Activated T-cell treated with anti-CD3 and anti-CD28 coated beads, Interleukin-2, amount 50 U/mL, for 72 hours (primary cell): ENCODE measurements at regions not wholly inside any gene's neighbourhood (a gene's known extent, or its start where the extent isn't known, plus 50 kb on each side); places are given as distances from the start of the nearest gene placed in this dataset.
"Not testable (repeated sequence)": the region's sequence is repeated elsewhere in the genome, so short reads cannot be mapped to it uniquely, and the experiment has no call there.

Experiments
- ATAC-seq, 2 donors: fragments of 150-1000 bp; cut with Tn5 transposase; replicated peaks in 1 of 2; 2 replicates each; pipeline ENCODE4 v1.10.0; 2021; ENCODE audit warnings: moderate library complexity in 2 of 2, mild to moderate bottlenecking in 1 of 2
- DNase-seq, 2 donors: peaks; one replicate each; pipeline ENCODE4 v3.0.0; 2021 to 2022; ENCODE audit warnings: mixed read lengths in 1 of 2
- H3K27ac Mint-ChIP-seq: one replicate; pipeline ENCODE4 v1.8.0; 2022; ENCODE audit warnings: mild to moderate bottlenecking, moderate library complexity, mixed read lengths
- H3K27me3 Mint-ChIP-seq: one replicate; pipeline ENCODE4 v1.8.0; 2022; ENCODE audit warnings: low read depth, mixed read lengths
- H3K36me3 Mint-ChIP-seq, 2 donors: one replicate each; pipeline ENCODE4 v1.8.0; 2022; ENCODE audit warnings: mixed read lengths in 2 of 2, mild to moderate bottlenecking in 1 of 2; ENCODE audit not compliant: insufficient read depth in 2 of 2
- H3K4me1 Mint-ChIP-seq: one replicate; pipeline ENCODE4 v1.8.0; 2022; ENCODE audit warnings: low read depth, mixed read lengths
- H3K4me3 Mint-ChIP-seq, 2 donors: one replicate each; pipeline ENCODE4 v1.8.0; 2022; ENCODE audit warnings: mild to moderate bottlenecking in 2 of 2, mixed read lengths in 2 of 2, moderate library complexity in 2 of 2
- H3K9me3 Mint-ChIP-seq, 2 donors: one replicate each; pipeline ENCODE4 v1.8.0; 2022; ENCODE audit warnings: mixed read lengths in 2 of 2

GRCh38 chr15:81926981-81927380, 118.8 kb downstream of the MEX3B start:
- Mint-ChIP-seq H3K27me3 (no peaks in the 10 kb centered on the region), H3K27ac (no peak overlapping the region), H3K9me3 (no peaks in the 10 kb centered on the region), H3K4me1 (no peaks in the 10 kb centered on the region), H3K36me3 (no peaks in the 10 kb centered on the region), H3K4me3 (no peak overlapping the region)
- ATAC-seq (no peak), DNase-seq (no peak)

- DNase-seq, result no peak
- Mint-ChIP-seq H3K27ac (no peak overlapping the region), H3K27me3 (no peaks in the 10 kb centered on the region), H3K9me3 (peaks cover 0 to 4% of the 10 kb centered on the region in 2 donors), H3K36me3 (peaks cover 0 to 3% of the 10 kb centered on the region in 2 donors), H3K4me1 (no peaks in the 10 kb centered on the region), H3K4me3 (no peak overlapping the region)
- ATAC-seq, result no peak
These were observed 121.1 kb downstream of the MEX3B start for GRCh38 chr15:81924729-81925128.

DNA sequence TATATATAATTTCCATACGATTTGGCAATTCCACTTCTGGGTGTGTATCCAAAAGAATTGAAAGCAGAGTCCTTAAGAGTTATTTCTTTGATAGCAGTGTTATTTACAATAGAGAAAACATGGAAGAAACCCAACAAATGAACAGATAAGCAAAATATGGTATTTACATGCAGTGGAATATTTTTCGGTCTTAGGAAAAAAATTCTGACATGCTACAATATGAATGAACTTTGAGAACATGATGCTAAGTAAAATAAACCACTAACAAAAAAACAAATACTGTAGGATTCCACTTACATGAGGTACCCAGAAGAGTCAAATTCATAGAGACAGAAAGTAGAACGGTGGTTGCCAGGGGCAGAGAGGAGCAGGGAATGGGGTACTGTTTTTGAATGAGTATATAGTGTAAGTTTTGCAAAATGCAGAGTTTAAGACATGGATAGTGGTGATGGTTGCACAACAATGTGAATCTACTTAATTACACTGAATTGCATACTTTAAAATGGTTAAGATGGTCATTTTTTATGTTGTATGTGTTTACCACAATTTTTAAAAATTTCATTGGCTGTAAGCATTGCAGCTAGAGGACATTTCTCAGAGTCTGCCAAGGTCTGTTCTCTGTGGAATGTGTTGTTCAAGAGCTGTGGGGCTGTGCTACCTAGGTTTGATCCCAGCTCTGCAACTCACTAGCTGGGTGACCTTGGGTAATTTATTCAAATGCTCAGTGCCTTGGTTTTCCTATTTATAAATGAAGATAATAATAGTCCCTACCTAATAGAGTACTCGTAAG, 122.1 kb downstream of the MEX3B start:
- no peak for DNase-seq
- Mint-ChIP-seq H3K27ac (no peak overlapping the region), H3K4me1 (no peaks in the 10 kb centered on the region), H3K27me3 (no peaks in the 10 kb centered on the region), H3K4me3 (no peak overlapping the region), H3K36me3 (peaks cover 0 to 3% of the 10 kb centered on the region in 2 donors), H3K9me3 (peaks cover 0 to 4% of the 10 kb centered on the region in 2 donors)
- ATAC-seq, result no peak

DNA sequence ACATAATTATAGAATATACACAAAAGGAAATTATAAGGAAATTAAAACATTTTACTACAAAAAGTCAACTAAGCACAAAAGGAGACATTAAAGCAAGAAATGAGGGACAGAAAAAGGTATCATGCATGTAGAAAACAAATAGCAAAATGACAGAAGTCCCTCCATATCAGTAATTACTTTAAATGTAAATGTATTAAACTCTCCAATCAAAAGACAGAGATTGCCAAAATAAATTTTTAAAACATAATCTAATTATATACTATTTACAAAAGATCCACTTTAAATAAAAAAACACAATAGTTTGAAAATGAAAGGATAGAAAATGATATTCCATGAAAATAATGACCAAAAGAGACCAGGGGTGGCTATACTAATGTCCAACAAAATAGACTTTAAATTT, 123.7 kb downstream of the MEX3B start:
- DNase-seq, result no peak
- Mint-ChIP-seq H3K4me1 (no peaks in the 10 kb centered on the region), H3K27ac (no peak overlapping the region), H3K36me3 (peaks cover 5 to 8% of the 10 kb centered on the region in 2 donors), H3K9me3 (peaks cover 4% of the 10 kb centered on the region in 2 donors), H3K27me3 (no peaks in the 10 kb centered on the region), H3K4me3 (no peak overlapping the region)
- no peak for ATAC-seq

DNA sequence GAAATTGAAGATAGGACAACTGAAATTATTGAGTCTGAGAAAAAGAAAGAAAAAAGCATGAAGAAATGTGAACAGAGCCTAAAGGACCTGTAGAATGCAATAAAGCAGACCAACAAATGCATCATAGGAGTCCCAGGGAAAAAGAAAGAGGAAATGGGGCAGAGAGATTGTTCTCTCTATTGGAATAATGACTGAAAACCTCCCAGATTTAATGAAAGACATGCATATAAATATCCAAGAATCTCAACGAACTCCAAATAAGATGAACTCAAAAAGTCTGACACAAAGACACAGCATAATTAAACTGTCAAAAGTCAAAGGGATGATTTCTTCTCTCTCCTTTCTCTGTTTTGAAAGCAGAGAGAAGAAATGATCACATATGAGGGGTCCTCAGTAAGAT, 124.7 kb downstream of the MEX3B start:
- Mint-ChIP-seq H3K27ac (no peak overlapping the region), H3K9me3 (peaks cover 4% of the 10 kb centered on the region in 2 donors), H3K27me3 (no peaks in the 10 kb centered on the region), H3K4me3 (no peak overlapping the region), H3K36me3 (peaks cover 5 to 8% of the 10 kb centered on the region in 2 donors), H3K4me1 (no peaks in the 10 kb centered on the region)
- ATAC-seq, result no peak
- DNase-seq, result no peak

- H3K27me3 Mint-ChIP-seq, H3K9me3 Mint-ChIP-seq, DNase-seq, H3K4me1 Mint-ChIP-seq, ATAC-seq, H3K36me3 Mint-ChIP-seq, H3K4me3 Mint-ChIP-seq, H3K27ac Mint-ChIP-seq: not testable (repeated sequence)
These were observed 127.1 kb downstream of the MEX3B start for GRCh38 chr15:81918767-81919166.

DNA sequence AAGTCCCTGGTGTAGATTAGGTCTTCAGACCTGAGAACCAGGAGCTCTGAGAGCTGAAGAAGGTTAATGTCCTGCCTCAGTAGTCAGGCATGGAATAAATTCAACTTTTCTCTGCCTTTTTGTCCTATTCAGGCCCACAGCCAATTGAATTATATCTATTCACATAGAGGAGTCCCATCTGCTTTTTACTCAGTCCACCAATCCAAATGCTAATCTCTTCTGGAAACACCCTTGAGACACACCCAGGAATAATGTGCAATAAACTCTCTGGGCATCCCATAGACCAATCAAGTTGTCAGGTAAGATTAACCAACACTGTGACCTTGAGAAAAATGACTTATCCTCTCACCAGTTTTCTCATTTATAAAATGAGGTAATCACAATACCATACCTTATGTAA, 129.4 kb downstream of the MEX3B start:
- H3K4me3 Mint-ChIP-seq, result no peak overlapping the region
- H3K27me3 Mint-ChIP-seq, result no peaks in the 10 kb centered on the region
- no peak overlapping the region for H3K27ac Mint-ChIP-seq
- no peaks in the 10 kb centered on the region for H3K4me1 Mint-ChIP-seq
- ATAC-seq (no peak), DNase-seq (no peak)
- peaks cover 5 to 8% of the 10 kb centered on the region in 2 donors for H3K36me3 Mint-ChIP-seq
- peaks cover 4% of the 10 kb centered on the region in 2 donors for H3K9me3 Mint-ChIP-seq

DNA sequence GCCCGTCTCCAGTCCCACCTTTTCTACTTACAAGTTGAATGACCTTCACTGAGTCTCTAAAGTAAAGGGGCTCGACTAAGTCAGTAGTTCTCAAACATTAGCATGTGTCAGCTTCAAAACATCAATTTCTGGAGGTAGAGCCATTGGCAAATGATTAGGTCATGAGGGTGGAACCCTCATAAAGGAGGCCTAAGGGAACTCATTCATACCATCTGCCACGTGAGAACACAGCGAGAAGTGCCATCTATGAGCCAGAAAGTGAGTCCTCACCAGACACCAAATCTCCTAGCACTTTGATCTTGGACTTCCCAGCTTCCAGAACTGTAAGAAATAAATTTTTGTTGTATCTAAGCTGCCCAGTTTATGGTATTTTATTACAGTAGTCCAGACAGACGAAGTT, 129.8 kb downstream of the MEX3B start:
- Mint-ChIP-seq H3K9me3 (peaks cover 2 to 4% of the 10 kb centered on the region in 2 donors), H3K36me3 (peaks cover 5 to 7% of the 10 kb centered on the region in 2 donors), H3K4me1 (no peaks in the 10 kb centered on the region), H3K4me3 (no peak overlapping the region), H3K27ac (no peak overlapping the region), H3K27me3 (no peaks in the 10 kb centered on the region)
- DNase-seq (no peak), ATAC-seq (no peak)

GRCh38 chr15:81914734-81915256, 131.0 kb downstream of the MEX3B start:
- Mint-ChIP-seq H3K27ac (no peak overlapping the region), H3K27me3 (no peaks in the 10 kb centered on the region), H3K4me3 (no peak overlapping the region), H3K4me1 (no peaks in the 10 kb centered on the region), H3K36me3 (peaks cover 5 to 6% of the 10 kb centered on the region in 2 donors), H3K9me3 (peaks cover 0 to 4% of the 10 kb centered on the region in 2 donors)
- no peak for ATAC-seq
- no peak for DNase-seq

DNA sequence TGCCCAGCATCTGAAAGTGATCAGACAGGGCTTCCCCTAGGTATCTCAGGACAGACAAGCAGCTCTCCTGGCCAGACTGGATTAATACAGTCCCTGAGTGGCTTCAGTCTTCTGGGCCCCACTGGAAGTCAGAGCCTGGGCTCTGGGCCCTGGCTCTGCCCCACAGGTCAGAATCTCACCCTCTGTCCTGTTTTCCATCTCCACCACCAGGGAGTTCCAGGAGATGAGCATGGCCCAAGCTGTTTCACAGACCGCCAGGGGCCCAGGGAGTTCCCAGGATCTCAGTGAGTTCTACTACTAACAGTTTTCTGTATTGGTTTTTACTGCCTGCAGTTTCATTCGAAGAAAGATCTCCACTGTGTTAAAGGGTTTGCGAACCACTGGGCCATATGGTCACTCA, 131.5 kb downstream of the MEX3B start:
- DNase-seq (no peak), ATAC-seq (no peak)
- Mint-ChIP-seq H3K9me3 (peaks cover 0 to 4% of the 10 kb centered on the region in 2 donors), H3K4me3 (no peak overlapping the region), H3K27ac (no peak overlapping the region), H3K27me3 (no peaks in the 10 kb centered on the region), H3K4me1 (no peaks in the 10 kb centered on the region), H3K36me3 (peaks cover 5 to 6% of the 10 kb centered on the region in 2 donors)

DNA sequence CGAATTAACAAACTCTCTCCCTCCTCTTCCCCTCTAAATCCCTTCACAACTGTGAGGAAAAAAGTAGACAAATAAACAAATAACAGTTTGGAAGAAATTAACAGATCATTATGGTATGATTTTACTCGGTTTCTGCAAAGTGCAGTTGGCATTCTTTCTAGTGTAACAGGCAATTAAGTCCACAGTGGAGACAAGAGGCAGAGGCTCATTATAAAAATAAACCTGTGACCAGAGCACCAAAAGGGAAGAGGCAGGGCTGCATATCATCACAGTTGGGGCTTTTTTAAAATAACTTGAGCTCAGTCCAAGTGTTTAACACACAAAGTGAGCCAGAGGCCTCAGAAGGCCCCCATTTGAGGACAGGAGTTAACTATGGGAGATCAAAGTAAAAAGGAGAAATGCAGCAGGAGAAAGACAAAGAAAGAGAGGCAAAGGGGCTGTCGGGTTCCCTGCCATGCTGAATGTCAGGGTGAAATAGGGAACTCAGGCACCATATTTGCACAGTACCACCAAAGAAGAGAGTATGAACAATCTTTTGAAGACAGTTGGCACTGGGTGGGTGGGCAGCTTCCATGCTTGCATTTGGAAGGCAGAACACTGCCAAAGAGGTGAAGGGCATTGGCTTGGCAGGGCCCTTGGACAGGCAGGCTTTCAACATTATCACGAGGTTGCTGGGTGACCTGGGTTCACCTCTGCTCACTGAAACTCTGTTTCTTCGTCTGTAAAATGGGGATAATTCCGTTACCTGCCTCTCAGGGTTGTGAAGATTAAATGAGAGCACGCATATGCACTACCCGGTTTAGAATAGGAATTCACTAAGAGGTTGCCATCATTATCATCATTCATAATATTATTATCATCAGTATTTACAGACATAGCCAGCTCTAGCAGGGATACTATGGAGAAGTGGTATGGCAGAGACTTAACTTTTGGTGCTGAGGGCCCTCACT, 134.5 kb downstream of the MEX3B start:
- Mint-ChIP-seq H3K27ac (no peak overlapping the region), H3K27me3 (no peaks in the 10 kb centered on the region), H3K36me3 (no peaks in the 10 kb centered on the region), H3K4me1 (no peaks in the 10 kb centered on the region), H3K4me3 (no peak overlapping the region), H3K9me3 (no peaks in the 10 kb centered on the region)
- ATAC-seq, result no peak
- DNase-seq, result no peak

GRCh38 chr15:81910355-81911021, 135.3 kb downstream of the MEX3B start:
- DNase-seq, result no peak
- H3K36me3 Mint-ChIP-seq, result no peaks in the 10 kb centered on the region
- H3K27ac Mint-ChIP-seq, result no peak overlapping the region
- ATAC-seq, result no peak
- H3K4me1 Mint-ChIP-seq, result no peaks in the 10 kb centered on the region
- peaks cover 4% of the 10 kb centered on the region for H3K27me3 Mint-ChIP-seq
- no peak overlapping the region for H3K4me3 Mint-ChIP-seq
- H3K9me3 Mint-ChIP-seq, result no peaks in the 10 kb centered on the region

DNA sequence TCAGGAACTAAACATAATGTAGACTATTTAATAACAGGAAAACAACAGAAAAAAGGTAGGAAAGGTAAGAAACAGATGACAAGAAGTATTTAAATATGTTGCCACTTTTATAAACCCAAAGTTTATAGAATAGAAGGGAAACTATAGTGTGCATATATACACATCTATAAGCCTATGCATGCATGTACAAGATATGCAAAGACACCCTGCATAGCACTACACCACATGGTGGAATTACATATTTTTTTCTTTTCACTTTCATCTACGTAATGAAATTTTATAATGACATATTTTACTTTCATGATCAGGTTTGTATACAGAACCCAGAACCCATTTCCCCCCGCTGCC, 136.8 kb downstream of the MEX3B start:
- Mint-ChIP-seq H3K4me3 (no peak overlapping the region), H3K4me1 (no peaks in the 10 kb centered on the region), H3K9me3 (no peaks in the 10 kb centered on the region), H3K27ac (no peak overlapping the region), H3K36me3 (no peaks in the 10 kb centered on the region), H3K27me3 (peaks cover 6% of the 10 kb centered on the region)
- ATAC-seq (no peak), DNase-seq (no peak)
